GM12878 (cell line): ENCODE measurements at regions not wholly inside any gene's neighbourhood (a gene's known extent, or its start where the extent isn't known, plus 50 kb on each side); places are given as distances from the start of the nearest gene placed in this dataset.

Source experiments
- ATAC-seq: fragments of 200-7000 bp; cut with Tn5 transposase; 3 replicates; pipeline ENCODE4 v1.9.1; 2020; ENCODE audit warnings: mild to moderate bottlenecking, moderate library complexity
- BruUV-seq: library from RNA; stranded (reverse); fragments of 400-500 nt; replicated peaks from 2 replicates; lab custom pipeline; 2021; lab: Mats Ljungman, UMichigan
- CTCF ChIA-PET: fragments of 300-600 bp; sonication (Branson Sonifier 250); formaldehyde crosslinking; extraction: SDS; loops from one replicate; lab custom pipeline; 2021; ENCODE audit warnings: inconsistent platforms; lab: Yijun Ruan, JAX
- POLR2A ChIA-PET: fragments of 350-600 bp; formaldehyde crosslinking; extraction: SDS; loops from one replicate; lab custom pipeline; 2021; ENCODE audit warnings: inconsistent platforms; lab: Charles Lee
- RAD21 ChIA-PET: fragments of 300-600 bp; sonication (Branson Sonifier 250); formaldehyde crosslinking; loops from one replicate; lab custom pipeline; 2023; ENCODE audit warnings: antibody characterized with exemption; ENCODE audit not compliant: unreplicated experiment; lab: Charles Lee
- SMC1A ChIA-PET: fragments of 300-600 bp; sonication (Branson Sonifier 250); formaldehyde crosslinking; loops from one replicate; lab custom pipeline; 2023; ENCODE audit not compliant: unreplicated experiment, uncharacterized antibody; lab: Charles Lee
- DNase-seq: peaks from one replicate; pipeline ENCODE4 v3.0.0-alpha.2; 2011; ENCODE audit warnings: low read depth, low spot score
- FAIRE-seq: peaks from 3 replicates; lab custom pipeline; 2011; peaks lifted over from hg19 to GRCh38; lab: Jason Lieb, UNC
- H2AFZ ChIP-seq: 2 replicates; pipeline ENCODE4 v1.6.0; 2011; ENCODE audit warnings: low read depth, low read length, control low read depth; ENCODE audit not compliant: control insufficient read depth
- H3K27ac ChIP-seq: 2 replicates; pipeline ENCODE4 v1.5.1; 2011; ENCODE audit warnings: control low read depth; ENCODE audit not compliant: control insufficient read depth, insufficient read depth
- H3K27me3 ChIP-seq, 2 experiments: replicated peaks in 1 of 2; 2 replicates each; pipeline versions ENCODE4 v1.6.0 to v1.6.1; 2011; ENCODE audit warnings: low read length in 1 of 2; ENCODE audit not compliant: control insufficient read depth in 2 of 2, insufficient read depth in 2 of 2
- H3K36me3 ChIP-seq, 2 experiments: 2 replicates each; pipeline ENCODE4 v1.5.1; 2011; ENCODE audit warnings: low read length in 1 of 2; ENCODE audit not compliant: control insufficient read depth in 2 of 2, insufficient read depth in 2 of 2
- H3K4me1 ChIP-seq: 2 replicates; pipeline ENCODE4 v1.6.1; 2011; ENCODE audit warnings: mild to moderate bottlenecking, low read length, moderate library complexity, mixed read lengths; ENCODE audit not compliant: control insufficient read depth, insufficient read depth
- H3K4me2 ChIP-seq: 2 replicates; pipeline ENCODE4 v1.6.0; 2011; ENCODE audit warnings: control low read depth; ENCODE audit not compliant: control insufficient read depth, insufficient read depth
- H3K4me3 ChIP-seq: fragments of 200-600 bp; sonication (generic); 2 replicates; pipeline ENCODE4 v1.5.1; 2016
- H3K79me2 ChIP-seq: 2 replicates; pipeline ENCODE4 v1.6.0; 2011; ENCODE audit warnings: low read length; ENCODE audit not compliant: control insufficient read depth, insufficient read depth
- H3K9ac ChIP-seq: 2 replicates; pipeline ENCODE4 v1.8.0; 2011; ENCODE audit warnings: low read length, control low read depth, mixed read lengths; ENCODE audit not compliant: control insufficient read depth, insufficient read depth
- H3K9me3 ChIP-seq: replicated peaks from 3 replicates; pipeline ENCODE4 v1.5.1; 2011; ENCODE audit warnings: mild to moderate bottlenecking, low read length; ENCODE audit not compliant: control insufficient read depth, insufficient read depth
- H4K20me1 ChIP-seq: 2 replicates; pipeline ENCODE4 v1.6.0; 2011; ENCODE audit not compliant: control insufficient read depth, insufficient read depth
- CBX5 ChIP-seq: sonication (generic); IDR thresholded peaks from 2 replicates; pipeline ENCODE4 v1.6.1; 2016; ENCODE audit warnings: low read depth, moderate library complexity, mild to moderate bottlenecking, inconsistent platforms
- CHD4 ChIP-seq: fragments of 200-600 bp; sonication (generic); IDR thresholded peaks from 2 replicates; pipeline ENCODE4 v1.6.1; 2016; ENCODE audit warnings: mild to moderate bottlenecking
- GATAD2B ChIP-seq: fragments of 450-650 bp; conservative IDR thresholded peaks from 2 replicates; pipeline ENCODE4 v1.6.1; 2017; ENCODE audit warnings: low read depth, mild to moderate bottlenecking, moderate library complexity
- NRF1 ChIP-seq: conservative IDR thresholded peaks from 2 replicates; pipeline ENCODE4 v1.6.1; 2011; ENCODE audit warnings: mild to moderate bottlenecking, low read depth, low read length, improper control_type of control experiment
- SUZ12 ChIP-seq: fragments of 200-600 bp; sonication (generic); IDR thresholded peaks from one replicate; pipeline ENCODE4 v1.6.1; 2018; ENCODE audit warnings: antibody characterized with exemption, mild to moderate bottlenecking; ENCODE audit not compliant: unreplicated experiment
- WGBS: methylation state at CpG from one replicate; pipeline ENCODE4 v1.1.6; 2016; ENCODE audit warnings: low lambda C conversion rate; ENCODE audit not compliant: insufficient replicate concordance, insufficient coverage; ENCODE audit errors: missing lambda C conversion rate; 5-methylcytosine and 5-hydroxymethylcytosine counted together
- in situ Hi-C: fragments of 300-500 bp; cut with MboI; formaldehyde crosslinking; loops from 9 replicates; pipeline ENCODE4 v1.14.3; 2018; ENCODE audit warnings: mixed read lengths
- intact Hi-C: fragments of 100-400 bp; cut with micrococcal nuclease; formaldehyde crosslinking; loops from one replicate; pipeline ENCODE4 v1.14.2; 2022; ENCODE audit not compliant: unreplicated experiment
- TF ChIP-seq, protein P1 (sequence below): fragments of 450-650 bp; formaldehyde crosslinking; IDR thresholded peaks from 2 replicates; pipeline ENCODE4 v1.4.0; 2020; ENCODE audit warnings: mild to moderate bottlenecking, moderate library complexity
- TF ChIP-seq, protein P2 (sequence below): fragments of 450-650 bp; IDR thresholded peaks from 2 replicates; pipeline ENCODE4 v1.6.1; 2016; ENCODE audit warnings: mild to moderate bottlenecking, moderate library complexity, borderline replicate concordance
- TF ChIP-seq, protein P3 (sequence below): fragments of 150-350 bp; IDR thresholded peaks from 2 replicates; pipeline ENCODE4 v1.6.1; 2014; ENCODE audit warnings: mild to moderate bottlenecking, low read depth, low read length
- TF ChIP-seq, protein P4 (sequence below): IDR thresholded peaks from 2 replicates; pipeline ENCODE4 v1.6.1; 2011; ENCODE audit warnings: borderline replicate concordance, low read depth, mild to moderate bottlenecking, moderate library complexity, low read length; ENCODE audit not compliant: insufficient read depth, poor library complexity, severe bottlenecking
- TF ChIP-seq, protein P5 (sequence below): fragments of 450-650 bp; IDR thresholded peaks from 2 replicates; pipeline ENCODE4 v1.6.1; 2016; ENCODE audit warnings: mild to moderate bottlenecking

DNA sequence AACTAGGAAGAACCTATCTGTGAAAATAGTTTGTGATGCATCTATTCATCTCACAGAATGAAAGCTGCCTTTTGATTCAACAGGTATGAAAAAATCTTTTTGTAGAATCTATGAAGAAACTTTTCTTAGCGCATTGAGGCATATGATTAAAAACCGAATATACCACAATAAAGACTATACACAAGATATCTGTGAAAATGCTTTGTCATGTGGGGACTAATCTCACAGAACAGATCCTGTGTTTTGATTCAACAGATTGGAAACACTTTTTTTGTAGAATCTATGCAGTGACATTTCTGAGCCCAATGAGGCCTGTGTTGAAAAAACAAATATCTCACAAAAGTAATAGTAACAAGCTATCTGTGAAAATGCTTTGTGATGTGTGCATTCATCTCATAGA lies 2247.5 kb downstream of the TP53TG3F start (continued):
- TF ChIP-seq, protein P1, sequence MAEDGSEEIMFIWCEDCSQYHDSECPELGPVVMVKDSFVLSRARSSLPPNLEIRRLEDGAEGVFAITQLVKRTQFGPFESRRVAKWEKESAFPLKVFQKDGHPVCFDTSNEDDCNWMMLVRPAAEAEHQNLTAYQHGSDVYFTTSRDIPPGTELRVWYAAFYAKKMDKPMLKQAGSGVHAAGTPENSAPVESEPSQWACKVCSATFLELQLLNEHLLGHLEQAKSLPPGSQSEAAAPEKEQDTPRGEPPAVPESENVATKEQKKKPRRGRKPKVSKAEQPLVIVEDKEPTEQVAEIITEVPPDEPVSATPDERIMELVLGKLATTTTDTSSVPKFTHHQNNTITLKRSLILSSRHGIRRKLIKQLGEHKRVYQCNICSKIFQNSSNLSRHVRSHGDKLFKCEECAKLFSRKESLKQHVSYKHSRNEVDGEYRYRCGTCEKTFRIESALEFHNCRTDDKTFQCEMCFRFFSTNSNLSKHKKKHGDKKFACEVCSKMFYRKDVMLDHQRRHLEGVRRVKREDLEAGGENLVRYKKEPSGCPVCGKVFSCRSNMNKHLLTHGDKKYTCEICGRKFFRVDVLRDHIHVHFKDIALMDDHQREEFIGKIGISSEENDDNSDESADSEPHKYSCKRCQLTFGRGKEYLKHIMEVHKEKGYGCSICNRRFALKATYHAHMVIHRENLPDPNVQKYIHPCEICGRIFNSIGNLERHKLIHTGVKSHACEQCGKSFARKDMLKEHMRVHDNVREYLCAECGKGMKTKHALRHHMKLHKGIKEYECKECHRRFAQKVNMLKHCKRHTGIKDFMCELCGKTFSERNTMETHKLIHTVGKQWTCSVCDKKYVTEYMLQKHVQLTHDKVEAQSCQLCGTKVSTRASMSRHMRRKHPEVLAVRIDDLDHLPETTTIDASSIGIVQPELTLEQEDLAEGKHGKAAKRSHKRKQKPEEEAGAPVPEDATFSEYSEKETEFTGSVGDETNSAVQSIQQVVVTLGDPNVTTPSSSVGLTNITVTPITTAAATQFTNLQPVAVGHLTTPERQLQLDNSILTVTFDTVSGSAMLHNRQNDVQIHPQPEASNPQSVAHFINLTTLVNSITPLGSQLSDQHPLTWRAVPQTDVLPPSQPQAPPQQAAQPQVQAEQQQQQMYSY = no peak

DNA sequence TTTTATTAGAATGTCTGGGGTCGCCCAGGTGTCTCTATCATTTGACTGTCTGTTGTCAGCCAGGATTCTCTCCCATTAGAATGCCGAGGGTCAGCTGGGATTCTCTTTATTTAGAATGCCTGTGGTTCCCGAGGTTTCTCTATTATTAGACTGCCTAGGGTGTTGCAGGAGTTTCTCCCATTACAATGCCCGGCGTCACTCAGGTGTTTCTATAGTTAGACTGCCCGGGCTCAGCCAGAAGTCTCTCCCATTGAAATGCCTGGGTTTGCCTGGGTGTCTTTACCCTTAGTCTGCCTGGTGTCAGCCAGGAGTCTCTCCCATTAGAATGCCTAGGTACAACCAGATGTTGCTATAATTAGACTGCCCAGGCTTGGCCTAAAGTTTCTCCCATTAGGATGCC lies 2252.0 kb downstream of the TP53TG3F start:
- FAIRE-seq (no peak), ATAC-seq (no peak), DNase-seq (no peak)
- H3K27me3 ChIP-seq = no peaks in the 10 kb centered on the region
- no peak overlapping the region for H2AFZ ChIP-seq
- no peaks in the 10 kb centered on the region for H3K36me3 ChIP-seq
- POLR2A ChIA-PET = no interaction called here
- WGBS = 23% methylated on average over 6 of the region's 6 CpGs
- no TSS peak for BruUV-seq
- RAD21 ChIA-PET = no interaction called here
- no peak overlapping the region for H3K4me3 ChIP-seq
- intact Hi-C loops = no loop called here
- H3K79me2 ChIP-seq = no peaks in the 10 kb centered on the region
- CTCF ChIA-PET = no interaction called here
- H3K9ac ChIP-seq = no peak overlapping the region
- SMC1A ChIA-PET = no interaction called here
- no peaks in the 10 kb centered on the region; the same call in 2 of the 3 replicates for H3K9me3 ChIP-seq
- H3K27ac ChIP-seq = no peak overlapping the region
- no peak overlapping the region for H3K4me2 ChIP-seq
- H4K20me1 ChIP-seq = no peaks in the 10 kb centered on the region
- no peaks in the 10 kb centered on the region for H3K4me1 ChIP-seq
- in situ Hi-C loops = loop anchor here (25.0 kb wide), 2 partner anchors 124 to 426 kb away; no protein-coding TSS in a partner anchor
- no peak for TF ChIP-seq CHD4
- TF ChIP-seq, protein P2, sequence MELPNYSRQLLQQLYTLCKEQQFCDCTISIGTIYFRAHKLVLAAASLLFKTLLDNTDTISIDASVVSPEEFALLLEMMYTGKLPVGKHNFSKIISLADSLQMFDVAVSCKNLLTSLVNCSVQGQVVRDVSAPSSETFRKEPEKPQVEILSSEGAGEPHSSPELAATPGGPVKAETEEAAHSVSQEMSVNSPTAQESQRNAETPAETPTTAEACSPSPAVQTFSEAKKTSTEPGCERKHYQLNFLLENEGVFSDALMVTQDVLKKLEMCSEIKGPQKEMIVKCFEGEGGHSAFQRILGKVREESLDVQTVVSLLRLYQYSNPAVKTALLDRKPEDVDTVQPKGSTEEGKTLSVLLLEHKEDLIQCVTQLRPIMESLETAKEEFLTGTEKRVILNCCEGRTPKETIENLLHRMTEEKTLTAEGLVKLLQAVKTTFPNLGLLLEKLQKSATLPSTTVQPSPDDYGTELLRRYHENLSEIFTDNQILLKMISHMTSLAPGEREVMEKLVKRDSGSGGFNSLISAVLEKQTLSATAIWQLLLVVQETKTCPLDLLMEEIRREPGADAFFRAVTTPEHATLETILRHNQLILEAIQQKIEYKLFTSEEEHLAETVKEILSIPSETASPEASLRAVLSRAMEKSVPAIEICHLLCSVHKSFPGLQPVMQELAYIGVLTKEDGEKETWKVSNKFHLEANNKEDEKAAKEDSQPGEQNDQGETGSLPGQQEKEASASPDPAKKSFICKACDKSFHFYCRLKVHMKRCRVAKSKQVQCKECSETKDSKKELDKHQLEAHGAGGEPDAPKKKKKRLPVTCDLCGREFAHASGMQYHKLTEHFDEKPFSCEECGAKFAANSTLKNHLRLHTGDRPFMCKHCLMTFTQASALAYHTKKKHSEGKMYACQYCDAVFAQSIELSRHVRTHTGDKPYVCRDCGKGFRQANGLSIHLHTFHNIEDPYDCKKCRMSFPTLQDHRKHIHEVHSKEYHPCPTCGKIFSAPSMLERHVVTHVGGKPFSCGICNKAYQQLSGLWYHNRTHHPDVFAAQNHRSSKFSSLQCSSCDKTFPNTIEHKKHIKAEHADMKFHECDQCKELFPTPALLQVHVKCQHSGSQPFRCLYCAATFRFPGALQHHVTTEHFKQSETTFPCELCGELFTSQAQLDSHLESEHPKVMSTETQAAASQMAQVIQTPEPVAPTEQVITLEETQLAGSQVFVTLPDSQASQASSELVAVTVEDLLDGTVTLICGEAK = no peak
- TF ChIP-seq NRF1 = no peak
- TF ChIP-seq, protein P3, sequence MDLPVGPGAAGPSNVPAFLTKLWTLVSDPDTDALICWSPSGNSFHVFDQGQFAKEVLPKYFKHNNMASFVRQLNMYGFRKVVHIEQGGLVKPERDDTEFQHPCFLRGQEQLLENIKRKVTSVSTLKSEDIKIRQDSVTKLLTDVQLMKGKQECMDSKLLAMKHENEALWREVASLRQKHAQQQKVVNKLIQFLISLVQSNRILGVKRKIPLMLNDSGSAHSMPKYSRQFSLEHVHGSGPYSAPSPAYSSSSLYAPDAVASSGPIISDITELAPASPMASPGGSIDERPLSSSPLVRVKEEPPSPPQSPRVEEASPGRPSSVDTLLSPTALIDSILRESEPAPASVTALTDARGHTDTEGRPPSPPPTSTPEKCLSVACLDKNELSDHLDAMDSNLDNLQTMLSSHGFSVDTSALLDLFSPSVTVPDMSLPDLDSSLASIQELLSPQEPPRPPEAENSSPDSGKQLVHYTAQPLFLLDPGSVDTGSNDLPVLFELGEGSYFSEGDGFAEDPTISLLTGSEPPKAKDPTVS = no peak
- no peak for TF ChIP-seq GATAD2B
- TF ChIP-seq, protein P4, sequence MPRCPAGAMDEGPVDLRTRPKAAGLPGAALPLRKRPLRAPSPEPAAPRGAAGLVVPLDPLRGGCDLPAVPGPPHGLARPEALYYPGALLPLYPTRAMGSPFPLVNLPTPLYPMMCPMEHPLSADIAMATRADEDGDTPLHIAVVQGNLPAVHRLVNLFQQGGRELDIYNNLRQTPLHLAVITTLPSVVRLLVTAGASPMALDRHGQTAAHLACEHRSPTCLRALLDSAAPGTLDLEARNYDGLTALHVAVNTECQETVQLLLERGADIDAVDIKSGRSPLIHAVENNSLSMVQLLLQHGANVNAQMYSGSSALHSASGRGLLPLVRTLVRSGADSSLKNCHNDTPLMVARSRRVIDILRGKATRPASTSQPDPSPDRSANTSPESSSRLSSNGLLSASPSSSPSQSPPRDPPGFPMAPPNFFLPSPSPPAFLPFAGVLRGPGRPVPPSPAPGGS = no peak
- no peak for TF ChIP-seq CBX5
- no peak for TF ChIP-seq SUZ12
- TF ChIP-seq, protein P5, sequence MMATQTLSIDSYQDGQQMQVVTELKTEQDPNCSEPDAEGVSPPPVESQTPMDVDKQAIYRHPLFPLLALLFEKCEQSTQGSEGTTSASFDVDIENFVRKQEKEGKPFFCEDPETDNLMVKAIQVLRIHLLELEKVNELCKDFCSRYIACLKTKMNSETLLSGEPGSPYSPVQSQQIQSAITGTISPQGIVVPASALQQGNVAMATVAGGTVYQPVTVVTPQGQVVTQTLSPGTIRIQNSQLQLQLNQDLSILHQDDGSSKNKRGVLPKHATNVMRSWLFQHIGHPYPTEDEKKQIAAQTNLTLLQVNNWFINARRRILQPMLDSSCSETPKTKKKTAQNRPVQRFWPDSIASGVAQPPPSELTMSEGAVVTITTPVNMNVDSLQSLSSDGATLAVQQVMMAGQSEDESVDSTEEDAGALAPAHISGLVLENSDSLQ = no peak
